ENCODE measurements at regions not wholly inside any gene's neighbourhood (a gene's known extent, or its start where the extent isn't known, plus 50 kb on each side); places are given as distances from the start of the nearest gene placed in this dataset.

DNA sequence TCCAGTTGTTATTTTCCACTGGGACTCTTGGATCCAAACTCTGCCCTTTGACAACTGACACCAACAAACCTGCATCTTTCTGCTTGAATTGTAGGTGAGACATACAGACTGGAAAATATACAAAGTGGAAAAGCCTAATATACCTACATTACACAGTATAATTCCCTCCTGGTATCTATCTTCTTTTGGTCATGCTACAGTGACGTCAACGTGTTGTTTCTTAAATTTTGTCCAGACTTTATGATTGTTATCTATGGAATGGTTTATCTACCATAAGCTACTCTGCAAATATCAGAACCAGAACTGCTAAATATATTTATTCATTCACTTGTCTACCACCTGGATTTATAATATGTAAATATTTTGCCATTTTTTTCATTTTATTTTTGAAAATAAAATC lies 264.3 kb upstream of the ZPLD1 start:
- TF ChIP-seq SNAI2 (CRISPR knock-in tag; IDR thresholded peaks at IDR 0.05) (no peak), ZFP30 (CRISPR knock-in tag; IDR thresholded peaks at IDR 0.05) (no peak), ZC3H10 (CRISPR knock-in tag; IDR thresholded peaks at IDR 0.05) (no peak), TSHZ2 (CRISPR knock-in tag; IDR thresholded peaks at IDR 0.05) (no peak), RARB (CRISPR knock-in tag; IDR thresholded peaks at IDR 0.05) (no peak), CSRNP3 (CRISPR knock-in tag; IDR thresholded peaks at IDR 0.05) (no peak)
- TF ChIP-seq, protein P1, sequence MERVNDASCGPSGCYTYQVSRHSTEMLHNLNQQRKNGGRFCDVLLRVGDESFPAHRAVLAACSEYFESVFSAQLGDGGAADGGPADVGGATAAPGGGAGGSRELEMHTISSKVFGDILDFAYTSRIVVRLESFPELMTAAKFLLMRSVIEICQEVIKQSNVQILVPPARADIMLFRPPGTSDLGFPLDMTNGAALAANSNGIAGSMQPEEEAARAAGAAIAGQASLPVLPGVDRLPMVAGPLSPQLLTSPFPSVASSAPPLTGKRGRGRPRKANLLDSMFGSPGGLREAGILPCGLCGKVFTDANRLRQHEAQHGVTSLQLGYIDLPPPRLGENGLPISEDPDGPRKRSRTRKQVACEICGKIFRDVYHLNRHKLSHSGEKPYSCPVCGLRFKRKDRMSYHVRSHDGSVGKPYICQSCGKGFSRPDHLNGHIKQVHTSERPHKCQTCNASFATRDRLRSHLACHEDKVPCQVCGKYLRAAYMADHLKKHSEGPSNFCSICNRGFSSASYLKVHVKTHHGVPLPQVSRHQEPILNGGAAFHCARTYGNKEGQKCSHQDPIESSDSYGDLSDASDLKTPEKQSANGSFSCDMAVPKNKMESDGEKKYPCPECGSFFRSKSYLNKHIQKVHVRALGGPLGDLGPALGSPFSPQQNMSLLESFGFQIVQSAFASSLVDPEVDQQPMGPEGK (CRISPR knock-in tag; IDR thresholded peaks at IDR 0.05; ENCODE audit: borderline replicate concordance): no peak
- TF ChIP-seq, protein P2, sequence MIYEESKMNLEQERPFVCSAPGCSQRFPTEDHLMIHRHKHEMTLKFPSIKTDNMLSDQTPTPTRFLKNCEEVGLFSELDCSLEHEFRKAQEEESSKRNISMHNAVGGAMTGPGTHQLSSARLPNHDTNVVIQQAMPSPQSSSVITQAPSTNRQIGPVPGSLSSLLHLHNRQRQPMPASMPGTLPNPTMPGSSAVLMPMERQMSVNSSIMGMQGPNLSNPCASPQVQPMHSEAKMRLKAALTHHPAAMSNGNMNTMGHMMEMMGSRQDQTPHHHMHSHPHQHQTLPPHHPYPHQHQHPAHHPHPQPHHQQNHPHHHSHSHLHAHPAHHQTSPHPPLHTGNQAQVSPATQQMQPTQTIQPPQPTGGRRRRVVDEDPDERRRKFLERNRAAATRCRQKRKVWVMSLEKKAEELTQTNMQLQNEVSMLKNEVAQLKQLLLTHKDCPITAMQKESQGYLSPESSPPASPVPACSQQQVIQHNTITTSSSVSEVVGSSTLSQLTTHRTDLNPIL (CRISPR knock-in tag; IDR thresholded peaks at IDR 0.05; ENCODE audit: low read depth): no peak
